Daoy (cell line): ENCODE measurements at regions not wholly inside any gene's neighbourhood (a gene's known extent, or its start where the extent isn't known, plus 50 kb on each side); places are given as distances from the start of the nearest gene placed in this dataset.

ENCODE experiments used
- DNase-seq: peaks from one replicate; pipeline ENCODE4 v3.0.0-alpha.2; 2015; ENCODE audit warnings: low read depth

DNA sequence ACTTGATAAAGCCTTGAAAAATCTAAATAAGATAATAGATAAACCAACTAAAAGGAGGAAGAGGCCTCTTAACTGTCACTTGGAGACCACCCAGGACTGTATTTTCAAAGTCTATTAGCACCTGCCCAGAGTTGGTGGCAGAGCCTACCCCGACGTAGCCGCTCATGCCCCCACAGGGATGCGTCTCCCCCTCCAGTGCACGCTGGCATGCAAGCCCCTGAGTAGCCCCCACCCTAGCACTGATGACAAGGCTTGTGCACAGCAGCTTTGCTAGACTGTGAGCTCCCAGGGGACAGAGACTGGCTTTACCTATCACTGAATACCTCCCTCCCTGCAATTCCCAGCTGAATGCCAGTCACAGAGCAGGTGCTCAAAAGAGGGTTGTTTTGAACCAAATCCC, 54.1 kb upstream of the HES1 start:
- no peak for DNase-seq

DNA sequence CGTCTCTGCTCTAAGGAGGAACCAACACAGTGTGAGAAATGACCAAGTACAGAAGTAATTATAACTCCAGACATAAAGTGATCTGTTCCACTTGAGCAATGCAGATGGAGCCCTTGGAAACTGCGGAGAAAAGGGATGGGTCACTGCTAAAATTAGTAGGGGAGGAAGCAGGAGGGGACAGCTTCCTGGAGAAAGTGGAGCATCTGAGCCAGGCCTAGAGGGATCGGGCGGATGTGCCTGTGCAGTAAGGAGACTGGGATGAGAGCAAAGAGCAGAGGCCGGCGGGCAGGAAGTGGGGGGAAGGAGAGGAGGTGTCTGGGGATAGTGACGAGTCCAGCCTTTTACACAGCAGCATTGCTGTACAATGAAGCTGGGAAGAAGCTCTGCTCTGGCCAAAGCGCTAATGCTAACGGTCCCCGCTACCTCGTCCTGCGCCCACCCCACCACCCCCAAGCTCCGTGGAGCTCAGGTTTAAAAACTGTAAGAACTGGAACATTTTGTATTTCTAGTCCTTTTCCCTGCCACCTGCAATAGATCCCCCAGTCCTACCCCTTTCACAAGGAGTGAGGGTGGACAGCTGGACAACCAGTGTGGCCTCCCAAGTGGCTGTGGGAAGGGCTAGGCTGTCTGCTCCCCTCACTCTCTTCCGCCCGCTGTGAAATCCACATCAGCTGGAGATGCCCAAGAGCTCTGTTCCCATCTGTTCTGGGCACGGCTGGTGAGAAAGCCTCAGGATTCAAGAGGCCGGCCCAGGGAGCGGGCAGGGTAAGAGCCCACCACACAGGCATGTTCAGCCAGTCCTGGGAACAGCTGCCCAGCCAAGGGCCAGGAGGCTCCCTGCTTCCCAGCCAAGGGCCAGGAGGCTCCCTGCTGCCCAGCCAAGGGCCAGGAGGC, 53.0 kb upstream of the HES1 start:
- DNase-seq: no peak

DNA sequence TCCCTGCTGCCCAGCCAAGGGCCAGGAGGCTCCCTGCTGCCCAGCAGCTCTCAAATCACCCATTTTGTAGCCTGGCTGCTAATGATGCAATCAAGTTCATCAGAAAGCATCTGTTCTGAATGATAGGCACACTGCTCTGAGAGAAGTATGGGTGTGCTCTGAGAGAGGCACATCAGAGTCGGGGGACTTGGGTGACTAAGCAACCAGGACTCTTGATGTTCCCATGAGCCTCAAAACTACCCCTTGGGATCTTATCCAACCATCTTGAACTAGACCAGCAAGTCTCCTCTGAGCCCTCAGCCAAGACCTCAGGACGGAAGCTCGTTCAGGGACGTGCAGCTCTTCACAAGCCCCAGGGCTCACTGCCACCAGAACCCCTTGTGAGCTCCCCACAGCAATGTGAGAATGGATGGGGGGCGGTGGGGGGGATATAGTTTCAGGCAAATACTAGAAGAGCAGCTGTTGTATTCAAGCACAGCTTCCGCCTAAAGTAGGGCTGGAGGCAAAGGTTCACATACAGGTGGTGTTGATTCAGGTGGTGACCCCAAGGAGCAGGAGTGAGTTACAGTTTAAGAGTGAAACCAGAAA, 52.2 kb upstream of the HES1 start:
- DNase-seq: no peak

DNA sequence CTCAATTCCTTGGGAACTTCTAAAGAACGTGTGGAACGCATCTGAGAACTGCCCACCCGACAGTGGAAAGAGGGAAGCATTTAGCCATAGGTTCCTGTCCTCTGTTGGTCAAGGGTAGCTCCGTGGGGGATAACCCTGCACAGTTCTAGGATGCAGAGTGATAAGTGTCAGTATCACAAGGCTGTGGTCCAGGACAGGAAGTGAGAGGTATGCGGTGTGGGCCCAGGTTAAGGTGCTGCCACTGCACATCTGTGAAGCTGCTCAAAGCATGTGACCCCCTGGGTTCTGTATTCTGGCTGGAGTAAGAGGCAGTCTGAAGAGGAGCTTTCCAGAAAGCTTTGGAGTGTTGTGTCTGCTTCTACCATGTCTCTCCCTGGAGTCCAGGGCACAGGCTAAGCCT, 51.7 kb upstream of the HES1 start:
- no peak for DNase-seq
